ENCODE measurements at regions not wholly inside any gene's neighbourhood (a gene's known extent, or its start where the extent isn't known, plus 50 kb on each side); places are given as distances from the start of the nearest gene placed in this dataset.

DNA sequence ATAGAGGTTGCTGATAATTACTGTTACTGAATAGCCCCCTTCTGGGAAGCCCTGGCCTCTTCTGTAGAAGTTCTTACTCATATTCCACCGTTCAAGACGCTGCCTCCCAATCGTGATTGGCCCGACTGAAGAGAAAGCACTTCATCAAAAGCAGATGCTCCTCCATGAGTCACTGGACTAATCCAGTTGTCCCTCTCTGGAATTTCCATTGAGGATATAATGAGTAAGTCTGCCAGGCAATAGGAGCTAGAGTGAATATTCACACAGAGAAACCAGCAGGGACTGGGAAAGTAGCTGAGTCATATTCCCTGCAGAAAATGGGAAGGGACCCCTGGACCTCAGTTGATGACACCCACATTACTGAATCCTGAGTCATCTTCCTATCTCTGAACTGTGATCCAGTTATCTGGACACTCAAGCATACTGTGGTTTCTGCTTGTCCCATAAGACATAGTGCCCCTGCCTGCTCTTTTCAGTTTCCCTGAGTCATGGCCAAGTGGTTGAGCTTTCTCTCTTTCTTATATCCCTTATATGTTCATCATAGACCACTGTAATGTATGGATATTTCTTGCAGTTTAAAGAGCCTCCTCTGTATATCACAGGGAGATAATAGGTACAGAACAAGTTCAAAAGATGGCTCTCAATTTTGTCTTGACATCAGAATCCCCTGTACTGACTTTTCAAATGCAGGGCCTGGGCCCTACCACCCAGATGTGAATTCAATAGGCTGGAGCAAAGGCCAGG lies 151.2 kb upstream of the CDIN1 start:
- TF ChIP-seq, protein P1, sequence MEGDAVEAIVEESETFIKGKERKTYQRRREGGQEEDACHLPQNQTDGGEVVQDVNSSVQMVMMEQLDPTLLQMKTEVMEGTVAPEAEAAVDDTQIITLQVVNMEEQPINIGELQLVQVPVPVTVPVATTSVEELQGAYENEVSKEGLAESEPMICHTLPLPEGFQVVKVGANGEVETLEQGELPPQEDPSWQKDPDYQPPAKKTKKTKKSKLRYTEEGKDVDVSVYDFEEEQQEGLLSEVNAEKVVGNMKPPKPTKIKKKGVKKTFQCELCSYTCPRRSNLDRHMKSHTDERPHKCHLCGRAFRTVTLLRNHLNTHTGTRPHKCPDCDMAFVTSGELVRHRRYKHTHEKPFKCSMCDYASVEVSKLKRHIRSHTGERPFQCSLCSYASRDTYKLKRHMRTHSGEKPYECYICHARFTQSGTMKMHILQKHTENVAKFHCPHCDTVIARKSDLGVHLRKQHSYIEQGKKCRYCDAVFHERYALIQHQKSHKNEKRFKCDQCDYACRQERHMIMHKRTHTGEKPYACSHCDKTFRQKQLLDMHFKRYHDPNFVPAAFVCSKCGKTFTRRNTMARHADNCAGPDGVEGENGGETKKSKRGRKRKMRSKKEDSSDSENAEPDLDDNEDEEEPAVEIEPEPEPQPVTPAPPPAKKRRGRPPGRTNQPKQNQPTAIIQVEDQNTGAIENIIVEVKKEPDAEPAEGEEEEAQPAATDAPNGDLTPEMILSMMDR (IDR thresholded peaks at IDR 0.05) = no peak
- no peak for TF ChIP-seq POLR2A (IDR thresholded peaks at IDR 0.05)
- no peak for TF ChIP-seq EP300 (IDR thresholded peaks at IDR 0.05)

Measured in tibial nerve (tissue), 4 donors.